Right lobe of liver (tissue), 6 donors: ENCODE measurements at regions not wholly inside any gene's neighbourhood (a gene's known extent, or its start where the extent isn't known, plus 50 kb on each side); places are given as distances from the start of the nearest gene placed in this dataset.

Experiments
- ATAC-seq, 4 donors: fragments of 200-7000 bp; cut with Tn5 transposase; one replicate each; pipeline ENCODE4 v1.9.1; 2020; ENCODE audit warnings: mild to moderate bottlenecking in 4 of 4, moderate library complexity in 4 of 4
- DNase-seq, 3 donors: peaks; one replicate each; pipeline ENCODE4 v3.0.0-alpha.2; 2020
- H3K27ac ChIP-seq, 3 donors: fragments of 200-600 bp; one replicate each; pipeline ENCODE4 v1.8.0; 2022
- H3K27me3 ChIP-seq, 2 donors: fragments of 200-600 bp; one replicate each; pipeline ENCODE4 v1.8.0; 2022
- H3K36me3 ChIP-seq, 4 donors: fragments of 200-600 bp; sonication (generic) in 1 of 4; one replicate each; pipeline versions ENCODE4 v1.5.1 to v1.8.0; 2017 to 2022; ENCODE audit warnings: control low read depth in 1 of 4
- H3K4me1 ChIP-seq, 4 donors: fragments of 200-600 bp; sonication (generic) in 1 of 4; one replicate each; pipeline versions ENCODE4 v1.5.1 to v1.8.0; 2017 to 2022; ENCODE audit warnings: control low read depth in 1 of 4
- H3K4me3 ChIP-seq, 3 donors: fragments of 200-600 bp; one replicate each; pipeline ENCODE4 v1.8.0; 2022
- H3K9me3 ChIP-seq, 4 donors: fragments of 200-600 bp; sonication (generic) in 1 of 4; one replicate each; pipeline versions ENCODE4 v1.5.1 to v1.8.0; 2017 to 2022; ENCODE audit warnings: control low read depth in 1 of 4
- POLR2A ChIP-seq: fragments of 450-650 bp; IDR thresholded peaks from one replicate; pipeline ENCODE4 v1.6.1; 2017; ENCODE audit warnings: antibody characterized with exemption, mild to moderate bottlenecking
- WGBS: methylation state at CpG from one replicate; pipeline ENCODE4 v1.1.6; 2018; ENCODE audit warnings: low coverage, low lambda C conversion rate; ENCODE audit not compliant: insufficient coverage; ENCODE audit errors: missing lambda C conversion rate; 5-methylcytosine and 5-hydroxymethylcytosine counted together
- intact Hi-C, 2 donors: fragments of 100-400 bp; cut with DNase I; formaldehyde crosslinking; loops; one replicate each; pipeline versions ENCODE4 v1.11.2 to v1.14.1; 2022
- TF ChIP-seq, protein P1 (sequence below), 4 donors: fragments of 200-600 bp in 3 of 4; fragments of 450-650 bp in 1 of 4; IDR thresholded peaks; one replicate each; pipeline versions ENCODE4 v1.5.1 to v1.8.0; 2016 to 2022; ENCODE audit warnings: antibody characterized with exemption in 4 of 4, mild to moderate bottlenecking in 2 of 4
- donor health status: DM: no; HTN: yes; CAD: no.
- donor health status: DM: no; HTN: no; CAD: no.
- donor health status: DM: no; HTN: no; CAD: no.
- donor health status: DM: no; HTN: yes; CAD: no.
- donor health status: DM: no; HTN: yes; CAD: no.

DNA sequence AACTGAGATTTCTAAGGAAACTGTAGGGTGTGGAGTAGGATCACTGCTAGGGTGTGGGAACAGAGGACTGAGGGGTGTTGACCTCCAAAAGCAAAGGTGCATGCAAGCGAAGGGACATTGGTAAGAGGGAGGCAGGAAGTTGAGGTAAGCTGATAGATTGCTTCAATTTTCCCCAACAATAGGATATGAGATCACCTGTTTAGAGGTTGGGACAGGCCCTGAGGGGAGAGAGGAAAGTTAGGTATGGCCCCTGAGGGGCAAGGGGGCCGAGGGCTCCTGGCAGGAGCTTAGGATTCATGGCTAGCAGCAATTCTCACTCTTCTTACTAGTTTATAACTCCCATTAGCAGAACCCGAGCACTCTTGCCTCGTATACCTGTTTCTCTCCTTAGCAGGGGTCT, 106.8 kb upstream of the RPS6KA2 start:
- no peak overlapping the region for H3K4me3 ChIP-seq
- H3K4me1 ChIP-seq: no peaks in the 10 kb centered on the region
- no peaks in the 10 kb centered on the region for H3K9me3 ChIP-seq
- H3K27me3 ChIP-seq: no peaks in the 10 kb centered on the region
- ATAC-seq (no peak), DNase-seq (no peak)
- TF ChIP-seq POLR2A: no peak
- TF ChIP-seq, protein P1, sequence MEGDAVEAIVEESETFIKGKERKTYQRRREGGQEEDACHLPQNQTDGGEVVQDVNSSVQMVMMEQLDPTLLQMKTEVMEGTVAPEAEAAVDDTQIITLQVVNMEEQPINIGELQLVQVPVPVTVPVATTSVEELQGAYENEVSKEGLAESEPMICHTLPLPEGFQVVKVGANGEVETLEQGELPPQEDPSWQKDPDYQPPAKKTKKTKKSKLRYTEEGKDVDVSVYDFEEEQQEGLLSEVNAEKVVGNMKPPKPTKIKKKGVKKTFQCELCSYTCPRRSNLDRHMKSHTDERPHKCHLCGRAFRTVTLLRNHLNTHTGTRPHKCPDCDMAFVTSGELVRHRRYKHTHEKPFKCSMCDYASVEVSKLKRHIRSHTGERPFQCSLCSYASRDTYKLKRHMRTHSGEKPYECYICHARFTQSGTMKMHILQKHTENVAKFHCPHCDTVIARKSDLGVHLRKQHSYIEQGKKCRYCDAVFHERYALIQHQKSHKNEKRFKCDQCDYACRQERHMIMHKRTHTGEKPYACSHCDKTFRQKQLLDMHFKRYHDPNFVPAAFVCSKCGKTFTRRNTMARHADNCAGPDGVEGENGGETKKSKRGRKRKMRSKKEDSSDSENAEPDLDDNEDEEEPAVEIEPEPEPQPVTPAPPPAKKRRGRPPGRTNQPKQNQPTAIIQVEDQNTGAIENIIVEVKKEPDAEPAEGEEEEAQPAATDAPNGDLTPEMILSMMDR (IDR thresholded peaks at IDR 0.05): no peak
- intact Hi-C loops: no loop called here
- H3K36me3 ChIP-seq: no peaks in the 10 kb centered on the region
- 50% methylated on average over 4 of the region's 4 CpGs for WGBS
- H3K27ac ChIP-seq: no peak overlapping the region

DNA sequence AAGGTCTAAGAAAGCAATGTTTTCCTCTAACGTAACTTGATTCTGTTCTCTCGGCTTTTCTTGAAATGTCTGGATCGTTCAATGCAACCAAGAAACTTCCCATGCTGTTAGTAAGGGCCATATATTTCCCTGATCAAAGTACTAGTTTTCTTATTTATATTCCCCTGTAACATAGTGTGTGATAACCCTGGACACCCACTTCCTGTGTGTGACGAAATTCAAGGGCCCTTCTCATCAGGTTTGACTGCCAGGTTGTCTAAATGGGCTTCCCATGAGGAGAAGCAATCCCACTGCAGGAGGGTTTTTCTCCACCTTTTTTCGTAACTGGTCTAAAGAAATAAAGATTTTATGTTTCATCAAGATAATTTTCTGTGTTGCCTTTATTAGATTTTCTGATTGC, 102.6 kb upstream of the RPS6KA2 start:
- WGBS: 72% methylated on average over 5 of the region's 5 CpGs
- H3K4me1 ChIP-seq: no peaks in the 10 kb centered on the region
- TF ChIP-seq, protein P1 (IDR thresholded peaks at IDR 0.05): no peak
- no peak for TF ChIP-seq POLR2A
- no peaks in the 10 kb centered on the region for H3K27me3 ChIP-seq
- H3K27ac ChIP-seq: no peak overlapping the region
- H3K36me3 ChIP-seq: no peaks in the 10 kb centered on the region
- no peaks in the 10 kb centered on the region for H3K9me3 ChIP-seq
- no peak overlapping the region for H3K4me3 ChIP-seq
- ATAC-seq: no peak
- DNase-seq: no peak
- intact Hi-C loops: no loop called here

DNA sequence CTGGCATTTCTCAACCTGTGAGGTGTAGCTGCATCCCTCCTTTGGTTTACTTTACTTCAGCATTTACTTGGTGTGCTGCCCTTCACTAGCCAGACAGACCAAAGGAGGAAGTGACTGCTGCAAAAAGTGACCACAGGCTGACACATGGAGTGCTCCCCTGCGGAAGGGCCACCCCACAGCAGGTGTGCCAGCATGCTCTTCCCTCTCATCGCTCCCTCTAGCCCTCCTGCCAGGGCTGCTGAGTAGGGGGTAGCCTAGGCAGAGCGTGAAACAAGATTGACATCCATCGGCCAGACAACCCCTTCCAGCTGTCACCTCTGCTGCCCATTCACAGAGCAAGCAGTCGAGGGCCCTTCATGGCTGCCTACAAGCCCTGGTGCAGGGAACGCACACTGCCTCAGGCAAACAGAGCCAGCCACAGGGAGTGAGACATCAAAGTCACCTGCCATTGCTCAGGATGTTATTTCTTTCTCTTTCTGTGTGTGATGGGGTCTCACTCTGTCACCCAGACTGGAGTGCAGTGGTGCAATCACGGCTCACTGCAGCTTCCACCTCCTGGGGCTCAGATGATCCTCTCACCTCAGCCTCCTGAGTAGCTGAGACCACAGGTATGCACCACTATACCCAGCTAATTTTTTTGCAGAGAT, 102.0 kb upstream of the RPS6KA2 start:
- no peaks in the 10 kb centered on the region for H3K4me1 ChIP-seq
- H3K4me3 ChIP-seq: no peak overlapping the region
- no peaks in the 10 kb centered on the region for H3K27me3 ChIP-seq
- WGBS: 40% methylated on average over 2 of the region's 7 CpGs
- DNase-seq (no peak), ATAC-seq (peak in 1 of 4 donors; percentile 34)
- no peak overlapping the region for H3K27ac ChIP-seq
- no peaks in the 10 kb centered on the region for H3K36me3 ChIP-seq
- TF ChIP-seq, protein P1 (IDR thresholded peaks at IDR 0.05): no peak
- intact Hi-C loops: no loop called here
- no peaks in the 10 kb centered on the region for H3K9me3 ChIP-seq

DNA sequence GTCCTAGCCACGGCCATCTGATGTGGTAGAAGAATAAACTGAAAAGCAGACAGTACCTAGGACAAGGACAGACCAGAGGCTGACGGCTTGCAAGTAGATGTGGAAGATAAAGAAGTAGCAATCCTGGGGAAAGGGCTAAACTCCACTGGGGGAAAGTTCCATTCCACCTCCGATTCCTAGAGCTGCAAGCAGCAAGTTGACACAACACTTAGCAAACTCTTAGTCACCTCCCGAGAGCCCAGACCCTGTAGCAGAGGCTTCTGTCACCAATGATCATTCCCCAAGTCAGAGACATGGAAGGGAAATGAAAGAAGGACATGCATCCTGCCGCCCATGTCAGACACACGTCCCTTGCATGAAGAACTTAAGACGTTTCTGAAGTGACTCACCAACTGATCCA, 99.2 kb upstream of the RPS6KA2 start:
- H3K9me3 ChIP-seq: no peaks in the 10 kb centered on the region
- ATAC-seq (no peak), DNase-seq (no peak)
- no peaks in the 10 kb centered on the region for H3K36me3 ChIP-seq
- no peak for TF ChIP-seq POLR2A
- intact Hi-C loops: no loop called here
- no peak overlapping the region for H3K27ac ChIP-seq
- H3K4me3 ChIP-seq: no peak overlapping the region
- no peaks in the 10 kb centered on the region for H3K4me1 ChIP-seq
- 52% methylated on average over 7 of the region's 7 CpGs for WGBS
- no peaks in the 10 kb centered on the region for H3K27me3 ChIP-seq

DNA sequence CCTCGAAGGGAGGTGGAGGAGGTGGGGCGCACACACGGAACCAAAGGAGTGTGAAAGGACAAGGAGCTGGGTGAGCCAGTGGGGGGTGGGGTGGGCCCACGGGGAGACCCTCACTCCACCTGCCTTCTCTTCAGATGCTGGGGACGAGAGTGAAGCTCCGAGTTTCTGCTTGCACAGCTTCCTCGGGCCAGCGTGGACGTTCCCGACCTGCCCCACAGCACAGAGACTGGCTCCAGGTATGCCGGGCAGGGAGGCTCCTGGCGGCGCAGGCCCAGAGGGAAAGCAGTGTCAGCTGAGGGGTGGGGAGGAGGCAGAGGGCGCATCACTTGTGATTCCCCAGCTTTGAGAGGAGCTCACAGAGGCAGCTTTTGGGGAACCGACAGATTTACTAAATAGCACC, 98.5 kb upstream of the RPS6KA2 start:
- intact Hi-C loops: no loop called here
- no CpG with 5 or more reads among the region's 15 CpGs for WGBS
- no peaks in the 10 kb centered on the region for H3K4me1 ChIP-seq
- ATAC-seq: no peak
- H3K4me3 ChIP-seq: no peak overlapping the region
- DNase-seq: no peak
- H3K27me3 ChIP-seq: no peaks in the 10 kb centered on the region
- H3K9me3 ChIP-seq: no peaks in the 10 kb centered on the region
- no peak for TF ChIP-seq POLR2A
- TF ChIP-seq, protein P1 (IDR thresholded peaks at IDR 0.05): no peak
- no peak overlapping the region for H3K27ac ChIP-seq
- no peaks in the 10 kb centered on the region for H3K36me3 ChIP-seq
